ENCODE measurements at regions not wholly inside any gene's neighbourhood (a gene's known extent, or its start where the extent isn't known, plus 50 kb on each side); places are given as distances from the start of the nearest gene placed in this dataset.

GRCh38 chr12:19689801-19690472 lies 250.6 kb downstream of the AEBP2 start:
- TF ChIP-seq ARID3B (CRISPR knock-in tag; IDR thresholded peaks at IDR 0.05; ENCODE audit: borderline replicate concordance), result no peak
- TF ChIP-seq NFIX (CRISPR knock-in tag; IDR thresholded peaks at IDR 0.05; ENCODE audit: low read depth), result peak; percentile 56; the same call in 1 of the 2 replicates
- TF ChIP-seq NFIC (IDR thresholded peaks at IDR 0.05), result peak; percentile 82
- H3K9ac ChIP-seq (ENCODE audit: insufficient read depth in 1 of 2, low read depth in 2 of 2, low read length in 2 of 2), result no peak overlapping the region
- FAIRE-seq (no peak), ATAC-seq (no peak), DNase-seq (ENCODE audit: extremely low read depth in 1 of 4, low spot score in 3 of 4) (no peak)
- no peaks in the 10 kb centered on the region for H3K27me3 ChIP-seq (ENCODE audit: control insufficient read depth in 2 of 2, insufficient read depth in 2 of 2, low read length in 2 of 2)
- H3K9me1 ChIP-seq (ENCODE audit: control insufficient read depth, insufficient read depth, low read length), result no peaks in the 10 kb centered on the region
- H3K9me3 ChIP-seq (replicated peaks; ENCODE audit: control insufficient read depth, insufficient read depth, low read depth, low read length), result no peaks in the 10 kb centered on the region
- no peaks in the 10 kb centered on the region for H3K4me1 ChIP-seq (replicated peaks in 1 of 2; ENCODE audit: control insufficient read depth in 2 of 2, insufficient read depth in 2 of 2, low read length in 2 of 2)
- ChIA-PET POLR2A (no interaction called here), CTCF (ENCODE audit: low intra/inter-chr PET ratio) (no interaction called here)
- no peak overlapping the region for H3K4me3 ChIP-seq
- no peaks in the 10 kb centered on the region for H3K36me3 ChIP-seq (ENCODE audit: control insufficient read depth, insufficient read depth, low read length)
- WGBS (ENCODE audit: insufficient coverage, low coverage, missing lambda C conversion rate), result 0% methylated on average over 9 of the region's 9 CpGs
- H3K4me2 ChIP-seq (ENCODE audit: insufficient read depth, low read length), result no peak overlapping the region
- BruUV-seq (replicated peaks), result no TSS peak
- intact Hi-C loops (cut with micrococcal nuclease) (no loop called here), in situ Hi-C loops (cut with MboI) (no loop called here)
- no peak overlapping the region for H2AFZ ChIP-seq (ENCODE audit: low read depth, low read length)
- H3K79me2 ChIP-seq (ENCODE audit: control insufficient read depth, insufficient read depth, low read length), result no peaks in the 10 kb centered on the region
- no peaks in the 10 kb centered on the region for H4K20me1 ChIP-seq (replicated peaks; ENCODE audit: control insufficient read depth, insufficient read depth, low read length)
- H3K27ac ChIP-seq (ENCODE audit: extremely low read depth, low read depth, low read length), result no peak overlapping the region

GRCh38 chr12:19692091-19692490 lies 252.8 kb downstream of the AEBP2 start:
- intact Hi-C loops (cut with micrococcal nuclease), result no loop called here
- H4K20me1 ChIP-seq (replicated peaks; ENCODE audit: control insufficient read depth, insufficient read depth, low read length), result no peaks in the 10 kb centered on the region
- WGBS (ENCODE audit: insufficient coverage, low coverage, missing lambda C conversion rate), result 0% methylated on average over 4 of the region's 4 CpGs
- TF ChIP-seq NFYB (IDR thresholded peaks at IDR 0.05; ENCODE audit: extremely low read depth, insufficient read length) (no peak), MCM2 (IDR thresholded peaks at IDR 0.05; ENCODE audit: low read depth) (no peak), ARNT (IDR thresholded peaks at IDR 0.05) (no peak), ZNF445 (CRISPR knock-in tag; IDR thresholded peaks at IDR 0.05; ENCODE audit: low read depth) (no peak), FOSL1 (tag; conservative IDR thresholded peaks at IDR 0.05) (no peak), CTCFL (IDR thresholded peaks at IDR 0.05; ENCODE audit: borderline replicate concordance, insufficient read depth, low read depth, low read length, poor library complexity, severe bottlenecking) (no peak), FOXO4 (CRISPR knock-in tag; IDR thresholded peaks at IDR 0.05) (no peak), RHOXF2B (CRISPR knock-in tag; conservative IDR thresholded peaks at IDR 0.05) (no peak), ZNF551 (CRISPR knock-in tag; IDR thresholded peaks at IDR 0.05) (no peak)

More at GRCh38 chr12:19692091-19692490, 252.8 kb downstream of the AEBP2 start:
- no peak for FAIRE-seq
- H3K9ac ChIP-seq (ENCODE audit: insufficient read depth in 1 of 2, low read depth in 2 of 2, low read length in 2 of 2), result no peak overlapping the region
- H3K9me3 ChIP-seq (replicated peaks; ENCODE audit: control insufficient read depth, insufficient read depth, low read depth, low read length), result no peaks in the 10 kb centered on the region
- POLR2A ChIA-PET, result no interaction called here
- BruUV-seq (replicated peaks), result no TSS peak
- CTCF ChIA-PET (ENCODE audit: low intra/inter-chr PET ratio), result no interaction called here
- no peak overlapping the region for H3K4me3 ChIP-seq
- no peak for ATAC-seq
- no peaks in the 10 kb centered on the region for H3K79me2 ChIP-seq (ENCODE audit: control insufficient read depth, insufficient read depth, low read length)
- H3K27ac ChIP-seq (ENCODE audit: extremely low read depth, low read depth, low read length), result no peak overlapping the region
- H3K4me1 ChIP-seq (replicated peaks in 1 of 2; ENCODE audit: control insufficient read depth in 2 of 2, insufficient read depth in 2 of 2, low read length in 2 of 2), result no peaks in the 10 kb centered on the region
- H3K27me3 ChIP-seq (ENCODE audit: control insufficient read depth in 2 of 2, insufficient read depth in 2 of 2, low read length in 2 of 2), result no peaks in the 10 kb centered on the region
- H3K9me1 ChIP-seq (ENCODE audit: control insufficient read depth, insufficient read depth, low read length), result no peaks in the 10 kb centered on the region
- in situ Hi-C loops (cut with MboI), result no loop called here
- no peak overlapping the region for H3K4me2 ChIP-seq (ENCODE audit: insufficient read depth, low read length)
- H3K36me3 ChIP-seq (ENCODE audit: control insufficient read depth, insufficient read depth, low read length), result no peaks in the 10 kb centered on the region
- DNase-seq (ENCODE audit: extremely low read depth in 1 of 4, low spot score in 3 of 4), result no peak
- H2AFZ ChIP-seq (ENCODE audit: low read depth, low read length), result no peak overlapping the region

Data from K562 (cell line).